K562 (cell line): ENCODE measurements at regions not wholly inside any gene's neighbourhood (a gene's known extent, or its start where the extent isn't known, plus 50 kb on each side); places are given as distances from the start of the nearest gene placed in this dataset.
"Not testable (repeated sequence)": the region's sequence is repeated elsewhere in the genome, so short reads cannot be mapped to it uniquely, and the experiment has no call there.

Experiments
- ATAC-seq: fragments of 200-7000 bp; cut with Tn5 transposase; 3 replicates; pipeline ENCODE4 v1.9.1; 2020; ENCODE audit warnings: moderate library complexity
- BruUV-seq: library from RNA; stranded (reverse); fragments of 400-500 nt; replicated peaks from 2 replicates; lab custom pipeline; 2021; lab: Mats Ljungman, UMichigan
- CTCF ChIA-PET: fragments of 300-600 bp; formaldehyde crosslinking; extraction: SDS; loops from one replicate; lab custom pipeline; 2021; ENCODE audit warnings: low intra/inter-chr PET ratio; lab: Yijun Ruan, JAX
- POLR2A ChIA-PET: fragments of 300-600, 350-650 bp; sonication (Branson Sonifier 250); formaldehyde crosslinking; extraction: SDS; loops from one replicate; lab custom pipeline; 2021; ENCODE audit warnings: antibody characterized with exemption, inconsistent platforms; lab: Yijun Ruan, JAX
- DNase-seq, 4 experiments: peaks; one replicate each; pipeline versions ENCODE4 v3.0.0 to v3.0.0-alpha.2; 2011 to 2018; ENCODE audit warnings: low spot score in 3 of 4, mixed read lengths in 3 of 4; ENCODE audit errors: extremely low read depth in 1 of 4
- FAIRE-seq: peaks from 2 replicates; lab custom pipeline; 2011; peaks lifted over from hg19 to GRCh38; lab: Jason Lieb, UNC
- H2AFZ ChIP-seq: 2 replicates; pipeline ENCODE4 v1.6.0; 2011; ENCODE audit warnings: low read depth, low read length, control low read depth, inconsistent platforms
- H3K27ac ChIP-seq: fragments of 200-600 bp; 3 replicates; pipeline ENCODE4 v1.8.0; 2011; ENCODE audit warnings: low read depth, mild to moderate bottlenecking, control low read depth, inconsistent platforms, low read length, moderate library complexity, mixed read lengths; ENCODE audit errors: extremely low read depth
- H3K27me3 ChIP-seq, 2 experiments: fragments of 300-600 bp in 1 of 2; 2 replicates in 1 of 2; 3 replicates in 1 of 2; pipeline versions ENCODE4 v1.6.0 to v1.8.0; 2011; ENCODE audit warnings: inconsistent platforms in 2 of 2, low read length in 2 of 2, mild to moderate bottlenecking in 1 of 2, mixed read lengths in 1 of 2, moderate library complexity in 1 of 2; ENCODE audit not compliant: control insufficient read depth in 2 of 2, insufficient read depth in 2 of 2
- H3K36me3 ChIP-seq: fragments of 300-600 bp; 3 replicates; pipeline ENCODE4 v1.8.0; 2011; ENCODE audit warnings: mild to moderate bottlenecking, low read length, inconsistent platforms; ENCODE audit not compliant: control insufficient read depth, insufficient read depth
- H3K4me1 ChIP-seq, 2 experiments: fragments of 200-600 bp in 1 of 2; replicated peaks in 1 of 2; 2 replicates in 1 of 2; 3 replicates in 1 of 2; pipeline versions ENCODE4 v1.5.1 to v1.8.0; 2011; ENCODE audit warnings: inconsistent platforms in 2 of 2, low read length in 2 of 2, mild to moderate bottlenecking in 1 of 2, mixed read lengths in 1 of 2, moderate library complexity in 1 of 2; ENCODE audit not compliant: control insufficient read depth in 2 of 2, insufficient read depth in 2 of 2
- H3K4me2 ChIP-seq: 2 replicates; pipeline ENCODE4 v1.6.1; 2011; ENCODE audit warnings: low read length, control low read depth, inconsistent platforms, mixed read lengths; ENCODE audit not compliant: insufficient read depth
- H3K4me3 ChIP-seq: fragments of 200-600 bp; sonication (generic), shearing (Covaris generic); 2 replicates; pipeline ENCODE4 v1.5.1; 2016; ENCODE audit warnings: control low read depth, inconsistent platforms
- H3K79me2 ChIP-seq: fragments of 200-600 bp; 3 replicates; pipeline ENCODE4 v1.8.0; 2011; ENCODE audit warnings: low read length, inconsistent platforms; ENCODE audit not compliant: control insufficient read depth, insufficient read depth
- H3K9ac ChIP-seq, 2 experiments: 2 replicates each; pipeline versions ENCODE4 v1.6.0 to v1.6.1; 2011; ENCODE audit warnings: low read depth in 2 of 2, low read length in 2 of 2, control low read depth in 1 of 2, inconsistent platforms in 1 of 2, mild to moderate bottlenecking in 1 of 2, mixed read lengths in 1 of 2; ENCODE audit not compliant: insufficient read depth in 1 of 2
- H3K9me1 ChIP-seq: one replicate; pipeline ENCODE4 v1.6.0; 2011; ENCODE audit warnings: inconsistent platforms, mild to moderate bottlenecking, low read length, moderate library complexity; ENCODE audit not compliant: control insufficient read depth, insufficient read depth
- H3K9me3 ChIP-seq: replicated peaks from 2 replicates; pipeline ENCODE4 v1.5.1; 2011; ENCODE audit warnings: low read depth, low read length, inconsistent platforms; ENCODE audit not compliant: control insufficient read depth, insufficient read depth
- H4K20me1 ChIP-seq: replicated peaks from 2 replicates; pipeline ENCODE4 v1.6.1; 2011; ENCODE audit warnings: low read length, inconsistent platforms, mixed read lengths; ENCODE audit not compliant: control insufficient read depth, insufficient read depth
- ILK ChIP-seq: fragments of 450-650 bp; IDR thresholded peaks from 2 replicates; pipeline ENCODE4 v1.6.1; 2016; ENCODE audit warnings: missing genetic modification characterization, low read depth, mild to moderate bottlenecking, missing compliant biosample characterization, moderate library complexity, borderline replicate concordance
- PHB2 ChIP-seq: fragments of 450-650 bp; IDR thresholded peaks from 2 replicates; pipeline ENCODE4 v1.6.1; 2017; ENCODE audit warnings: low read depth
- SMAD2 ChIP-seq: fragments of 150-350 bp; IDR thresholded peaks from 2 replicates; pipeline ENCODE4 v1.6.1; 2014; ENCODE audit warnings: low read depth, mild to moderate bottlenecking, low read length
- TCF15 ChIP-seq: fragments of 250-450 bp; sonication (Bioruptor Pico); IDR thresholded peaks from 2 replicates; pipeline ENCODE4 v1.8.0; 2022; ENCODE audit warnings: moderate library complexity, mild to moderate bottlenecking, inconsistent platforms
- WGBS: fragments of 100-300 bp; shearing (Covaris generic); methylation state at CpG from one replicate; pipeline ENCODE4 v1.1.6; 2016; ENCODE audit warnings: low coverage, mixed read lengths; ENCODE audit not compliant: insufficient coverage; ENCODE audit errors: missing lambda C conversion rate; 5-methylcytosine and 5-hydroxymethylcytosine counted together
- in situ Hi-C: fragments of 300-500 bp; cut with MboI; formaldehyde crosslinking; loops from 4 replicates; pipeline ENCODE4 v1.15.0; 2018; ENCODE audit warnings: inconsistent platforms, mixed read lengths
- intact Hi-C: fragments of 100-400 bp; cut with micrococcal nuclease; formaldehyde crosslinking; loops from 2 replicates; pipeline ENCODE4 v1.14.2; 2022
- TF ChIP-seq, protein P1 (sequence below): fragments of 250-450 bp; sonication (Bioruptor Pico); IDR thresholded peaks from 2 replicates; pipeline ENCODE4 v1.6.1; 2021; ENCODE audit warnings: mild to moderate bottlenecking

GRCh38 chr3:32626631-32627030, 56.0 kb upstream of the DYNC1LI1 start (continued):
- no peak for TF ChIP-seq TCF15 (CRISPR knock-in tag)
- TF ChIP-seq PHB2 = no peak
- TF ChIP-seq SMAD2 = no peak
- no peak for TF ChIP-seq ILK (tag)
- TF ChIP-seq, protein P1, sequence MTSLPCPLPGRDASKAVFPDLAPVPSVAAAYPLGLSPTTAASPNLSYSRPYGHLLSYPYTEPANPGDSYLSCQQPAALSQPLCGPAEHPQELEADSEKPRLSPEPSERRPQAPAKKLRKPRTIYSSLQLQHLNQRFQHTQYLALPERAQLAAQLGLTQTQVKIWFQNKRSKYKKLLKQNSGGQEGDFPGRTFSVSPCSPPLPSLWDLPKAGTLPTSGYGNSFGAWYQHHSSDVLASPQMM (CRISPR knock-in tag) = no peak

DNA sequence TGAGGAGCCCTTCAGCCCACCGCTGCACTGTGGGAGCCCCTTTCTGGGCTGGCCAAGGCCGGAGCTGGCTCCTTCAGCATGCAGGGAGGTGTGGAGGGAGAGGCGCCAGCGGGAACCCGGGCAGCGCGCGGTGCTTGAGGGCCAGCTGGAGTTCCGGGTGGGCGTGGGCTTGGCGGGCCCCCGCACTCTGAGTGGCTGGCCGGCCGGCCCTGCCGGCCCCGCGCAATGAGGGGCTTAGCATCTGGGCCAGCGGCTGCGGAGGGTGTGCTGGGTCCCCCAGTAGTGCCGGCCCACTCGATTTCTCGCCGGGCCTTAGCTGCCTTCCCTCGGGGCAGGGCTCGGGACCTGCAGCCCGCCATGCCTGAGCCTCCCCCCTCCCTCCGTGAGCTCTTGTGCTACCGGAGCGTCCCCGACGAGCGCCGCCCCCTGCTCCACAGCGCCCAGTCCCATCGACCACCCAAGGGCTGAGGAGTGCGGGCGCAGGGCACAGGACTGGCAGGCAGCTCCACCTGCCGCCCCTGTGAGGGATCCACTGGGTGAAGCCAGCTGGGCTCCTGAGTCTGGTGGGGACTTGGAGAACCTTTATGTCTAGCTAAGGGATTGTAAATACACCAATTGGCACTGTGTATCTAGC, 55.0 kb upstream of the DYNC1LI1 start:
- H3K4me1 ChIP-seq, H3K9ac ChIP-seq, H3K4me2 ChIP-seq, CTCF ChIA-PET, H4K20me1 ChIP-seq, H2AFZ ChIP-seq, H3K9me1 ChIP-seq, H3K9me3 ChIP-seq, intact Hi-C loops, H3K79me2 ChIP-seq, H3K4me3 ChIP-seq, FAIRE-seq, H3K36me3 ChIP-seq, H3K27ac ChIP-seq, DNase-seq, in situ Hi-C loops, ATAC-seq, BruUV-seq: not testable (repeated sequence)
- WGBS = 42% methylated on average over 28 of the region's 38 CpGs
- POLR2A ChIA-PET = interaction anchor here (0.9 to 1.5 kb wide), 2 partner anchors 10 to 51 kb away, joined by 3 read pairs; no protein-coding TSS in a partner anchor
- H3K27me3 ChIP-seq = peaks cover 29 to 31% of the 10 kb centered on the region in 2 experiments
